Heart left ventricle (tissue), 16 donors: ENCODE measurements at regions not wholly inside any gene's neighbourhood (a gene's known extent, or its start where the extent isn't known, plus 50 kb on each side); places are given as distances from the start of the nearest gene placed in this dataset.

Experiments
- ATAC-seq, 4 donors: fragments of 200-7000 bp; cut with Tn5 transposase; one replicate each; pipeline ENCODE4 v1.9.1; 2020 to 2022; ENCODE audit warnings: moderate library complexity in 4 of 4, mild to moderate bottlenecking in 3 of 4, moderate number of reproducible peaks in 1 of 4
- DNase-seq, 5 donors: peaks; one replicate each; pipeline ENCODE4 v3.0.0-alpha.2; 2020
- H3K27ac ChIP-seq, 12 donors: fragments of 200-600 bp; sonication (generic) in 4 of 12; one replicate each; pipeline versions ENCODE4 v1.5.0 to v1.8.0; 2016 to 2022; ENCODE audit warnings: mild to moderate bottlenecking in 2 of 12
- H3K27me3 ChIP-seq, 9 donors: fragments of 200-600 bp; sonication (generic) in 2 of 9; one replicate each; pipeline versions ENCODE4 v1.5.1 to v1.8.0; 2016 to 2022; ENCODE audit warnings: mild to moderate bottlenecking in 3 of 9
- H3K36me3 ChIP-seq, 9 donors: fragments of 200-600 bp; sonication (generic) in 2 of 9; one replicate each; pipeline versions ENCODE4 v1.5.0 to v1.8.0; 2018 to 2022; ENCODE audit warnings: mild to moderate bottlenecking in 2 of 9
- H3K4me1 ChIP-seq, 12 donors: fragments of 200-600 bp; sonication (generic) in 4 of 12; one replicate each; pipeline versions ENCODE4 v1.5.0 to v1.8.0; 2016 to 2022; ENCODE audit warnings: mild to moderate bottlenecking in 3 of 12
- H3K4me3 ChIP-seq, 12 donors: fragments of 200-600 bp; sonication (generic) in 4 of 12; one replicate each; pipeline versions ENCODE4 v1.5.0 to v1.8.0; 2017 to 2022; ENCODE audit warnings: mild to moderate bottlenecking in 9 of 12, moderate library complexity in 4 of 12
- H3K9me3 ChIP-seq, 12 donors: fragments of 200-600 bp; sonication (generic) in 4 of 12; one replicate each; pipeline versions ENCODE4 v1.5.0 to v1.8.0; 2016 to 2022; ENCODE audit warnings: mild to moderate bottlenecking in 1 of 12
- POLR2A ChIP-seq, 2 donors: fragments of 450-650 bp; IDR thresholded peaks; one replicate each; pipeline ENCODE4 v1.6.1; 2017; ENCODE audit warnings: antibody characterized with exemption in 2 of 2, mild to moderate bottlenecking in 2 of 2, moderate library complexity in 2 of 2
- WGBS, 4 donors: extraction: QIAGEN DNeasy Blood & Tissue Kit in 2 of 4; methylation state at CpG; one replicate each; pipeline versions ENCODE4 v1.1.5 to v1.1.7; 2013 to 2018; 5-methylcytosine and 5-hydroxymethylcytosine counted together
- intact Hi-C, 10 donors: fragments of 100-400 bp; cut with DNase I; formaldehyde crosslinking; loops; one replicate each; pipeline versions ENCODE4 v1.11.1 to v1.14.2; 2022
- TF ChIP-seq, protein P1 (sequence below), 12 donors: fragments of 200-600 bp; sonication (generic) in 4 of 12; IDR thresholded peaks; one replicate each; pipeline versions ENCODE4 v1.5.0 to v1.8.0; 2018 to 2022; ENCODE audit warnings: antibody characterized with exemption in 12 of 12, mild to moderate bottlenecking in 5 of 12
- donor health status: ischemic (EF 13 %, LVEDD 7.1; RV severe dilation, severe dysfunction).
- donor health status: healthy with polysubstance abuse.
- donor health status: DM: no; HTN: yes; CAD: no.
- donor health status: DM: no; HTN: no; CAD: no.
- donor health status: ischemic (EF 25% LVEDD 6.9; RV normal size, moderate dysfunction).
- donor health status: ischemic (EF 25% LVEDD 5.7; RV mildly dilated, moderate dysfunction).
- donor health status: healthy.
- donor health status: DM: yes; HTN: yes; CAD: no.
- donor health status: ischemic (EF 35%, LVEDD 5.7; RV mildly dilated, moderate dysfunction).
- donor health status: nonischemic (EF 11% LVEDD 7.7; RV severe dilation, severe dysfunction).
- donor health status: DM: yes; HTN: yes; CAD: no.
- donor health status: PGD.
- donor health status: ischemic (EF 29% LVEDD 5.4; RV normal size, mild dysfunction).
- donor health status: nonischemic (EF 23%, LVEDD 6.1; RV moderate dilation, normal function).

DNA sequence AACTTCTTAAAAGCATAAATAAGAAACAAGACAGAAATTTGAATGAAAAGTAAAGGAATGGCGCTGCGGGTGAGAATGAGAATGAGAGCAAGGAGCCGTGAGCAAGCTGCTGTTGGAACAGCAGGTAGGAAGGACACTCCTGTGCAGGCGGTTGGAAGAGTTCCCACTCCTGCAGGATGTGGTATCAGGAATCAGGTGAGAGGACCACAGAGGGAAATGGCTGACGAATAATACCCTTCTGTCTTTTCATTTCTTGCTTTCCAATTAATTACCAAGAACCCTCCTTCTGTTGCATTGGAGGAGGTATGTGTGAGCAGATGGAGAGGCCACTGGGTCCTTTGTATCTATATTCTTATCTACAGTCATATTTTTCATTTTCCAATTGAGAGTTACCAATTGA is 1504.2 kb downstream of the EFNB2 start:
- intact Hi-C loops, result no loop called here
- Histone ChIP-seq H3K4me3 (no peak overlapping the region), H3K27me3 (no peaks in the 10 kb centered on the region), H3K36me3 (no peaks in the 10 kb centered on the region), H3K27ac (no peak overlapping the region), H3K9me3 (no peaks in the 10 kb centered on the region), H3K4me1 (no peaks in the 10 kb centered on the region)
- ATAC-seq, result no peak
- DNase-seq, result no peak
- 91 to 96% (median 94%) methylated on average over 5 of the region's 5 CpGs for WGBS, 4 donors
- TF ChIP-seq, protein P1, sequence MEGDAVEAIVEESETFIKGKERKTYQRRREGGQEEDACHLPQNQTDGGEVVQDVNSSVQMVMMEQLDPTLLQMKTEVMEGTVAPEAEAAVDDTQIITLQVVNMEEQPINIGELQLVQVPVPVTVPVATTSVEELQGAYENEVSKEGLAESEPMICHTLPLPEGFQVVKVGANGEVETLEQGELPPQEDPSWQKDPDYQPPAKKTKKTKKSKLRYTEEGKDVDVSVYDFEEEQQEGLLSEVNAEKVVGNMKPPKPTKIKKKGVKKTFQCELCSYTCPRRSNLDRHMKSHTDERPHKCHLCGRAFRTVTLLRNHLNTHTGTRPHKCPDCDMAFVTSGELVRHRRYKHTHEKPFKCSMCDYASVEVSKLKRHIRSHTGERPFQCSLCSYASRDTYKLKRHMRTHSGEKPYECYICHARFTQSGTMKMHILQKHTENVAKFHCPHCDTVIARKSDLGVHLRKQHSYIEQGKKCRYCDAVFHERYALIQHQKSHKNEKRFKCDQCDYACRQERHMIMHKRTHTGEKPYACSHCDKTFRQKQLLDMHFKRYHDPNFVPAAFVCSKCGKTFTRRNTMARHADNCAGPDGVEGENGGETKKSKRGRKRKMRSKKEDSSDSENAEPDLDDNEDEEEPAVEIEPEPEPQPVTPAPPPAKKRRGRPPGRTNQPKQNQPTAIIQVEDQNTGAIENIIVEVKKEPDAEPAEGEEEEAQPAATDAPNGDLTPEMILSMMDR (IDR thresholded peaks at IDR 0.05), result no peak
- no peak for TF ChIP-seq POLR2A (IDR thresholded peaks at IDR 0.05)

DNA sequence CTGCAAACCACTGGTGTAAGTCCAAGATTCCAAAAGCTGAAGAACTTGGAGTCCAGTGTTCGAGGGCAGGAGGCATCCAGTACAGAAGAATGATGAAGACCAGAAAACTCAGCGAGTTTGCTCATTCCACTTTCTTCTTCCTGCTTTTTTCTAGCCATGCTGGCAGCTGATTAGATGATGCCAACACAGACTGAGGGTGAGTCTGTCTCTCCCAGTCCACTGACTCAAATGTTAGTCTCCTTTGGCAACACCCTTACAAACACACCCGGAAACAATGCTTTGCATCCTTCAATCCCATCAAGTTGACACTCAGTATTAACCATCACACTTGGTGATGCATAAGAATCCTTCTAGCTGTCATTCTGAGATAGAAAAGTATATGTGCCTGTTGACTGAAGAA is 1504.6 kb downstream of the EFNB2 start:
- WGBS, 4 donors, result 88 to 93% (median 91%) methylated on average over 3 of the region's 3 CpGs
- Histone ChIP-seq H3K4me1 (no peaks in the 10 kb centered on the region), H3K36me3 (no peaks in the 10 kb centered on the region), H3K27me3 (no peaks in the 10 kb centered on the region), H3K27ac (no peak overlapping the region), H3K4me3 (no peak overlapping the region), H3K9me3 (no peaks in the 10 kb centered on the region)
- DNase-seq, result no peak
- no peak for ATAC-seq
- TF ChIP-seq POLR2A (IDR thresholded peaks at IDR 0.05), result no peak
- TF ChIP-seq, protein P1 (IDR thresholded peaks at IDR 0.05), result no peak
- intact Hi-C loops, result no loop called here

DNA sequence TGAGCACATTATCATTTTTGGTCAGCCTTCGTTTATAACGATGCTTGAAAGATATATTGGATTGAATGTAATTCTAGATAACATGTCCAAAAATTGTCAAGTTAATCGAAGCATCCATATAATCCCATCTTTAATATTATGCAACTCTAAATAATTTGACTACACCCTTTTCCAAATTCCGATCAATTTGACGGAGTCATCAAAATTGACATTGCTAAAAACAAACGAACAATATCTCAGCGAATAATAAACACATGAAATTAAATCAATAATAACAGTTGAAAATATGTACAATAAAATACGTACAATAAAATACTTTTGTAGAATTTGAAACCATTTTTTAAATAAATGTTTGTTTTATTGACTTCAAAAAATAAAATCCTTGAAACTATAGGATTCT is 1516.4 kb downstream of the EFNB2 start:
- no peak for TF ChIP-seq POLR2A (IDR thresholded peaks at IDR 0.05)
- TF ChIP-seq, protein P1 (IDR thresholded peaks at IDR 0.05), result no peak
- WGBS, 4 donors, result 94 to 98% (median 95%) methylated on average over 8 of the region's 8 CpGs
- no peaks in the 10 kb centered on the region for H3K4me1 ChIP-seq
- intact Hi-C loops, result no loop called here
- H3K27ac ChIP-seq, result no peak overlapping the region
- H3K36me3 ChIP-seq, result no peaks in the 10 kb centered on the region
- ATAC-seq, result no peak
- H3K9me3 ChIP-seq, result peaks cover 0 to 14% (median 2%) of the 10 kb centered on the region in 12 donors
- DNase-seq, result no peak
- no peak overlapping the region for H3K4me3 ChIP-seq
- H3K27me3 ChIP-seq, result no peaks in the 10 kb centered on the region

DNA sequence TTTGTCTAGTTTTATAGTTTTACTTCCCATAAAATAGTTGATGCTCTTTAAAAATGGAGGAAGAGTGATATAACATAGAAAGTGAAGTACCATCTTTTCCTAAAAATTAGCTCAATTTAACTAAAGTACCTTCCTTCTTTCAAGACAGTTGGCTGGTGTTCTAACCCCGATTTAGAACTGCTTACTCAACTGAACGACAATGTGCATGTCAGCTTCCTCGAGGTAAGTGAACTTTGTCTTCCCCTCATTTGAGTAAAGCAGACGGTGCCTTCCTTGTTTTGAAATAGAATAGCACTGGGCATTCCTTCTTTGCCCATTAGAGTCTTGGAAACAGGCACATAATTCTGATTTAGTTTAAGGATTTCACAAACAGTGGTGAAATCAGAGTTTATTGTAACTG is 1519.2 kb downstream of the EFNB2 start:
- Histone ChIP-seq H3K27ac (no peak overlapping the region), H3K27me3 (no peaks in the 10 kb centered on the region), H3K36me3 (no peaks in the 10 kb centered on the region), H3K4me1 (no peaks in the 10 kb centered on the region), H3K9me3 (no peaks in the 10 kb centered on the region), H3K4me3 (no peak overlapping the region)
- DNase-seq (no peak), ATAC-seq (no peak)
- 57 to 68% (median 60%) methylated on average over 4 of the region's 4 CpGs for WGBS, 4 donors
- intact Hi-C loops, result no loop called here
- no peak for TF ChIP-seq POLR2A (IDR thresholded peaks at IDR 0.05)
- TF ChIP-seq, protein P1 (IDR thresholded peaks at IDR 0.05), result no peak
